HG02588 (cell line): ENCODE measurements at regions not wholly inside any gene's neighbourhood (a gene's known extent, or its start where the extent isn't known, plus 50 kb on each side); places are given as distances from the start of the nearest gene placed in this dataset.

ENCODE experiments used
- ATAC-seq: cut with Tn5 transposase; IDR thresholded peaks from one replicate; pipeline ENCODE4 v1.9.1; 2021; ENCODE audit warnings: mild to moderate bottlenecking, moderate library complexity; ENCODE audit not compliant: unreplicated experiment

- ATAC-seq, result no peak
Observed at GRCh38 chr4:156503119-156503518, 468.5 kb downstream of the PDGFC start.

GRCh38 chr4:156501962-156502361 is 469.6 kb downstream of the PDGFC start:
- no peak for ATAC-seq

GRCh38 chr4:156499684-156500083 is 471.9 kb downstream of the PDGFC start:
- ATAC-seq, result no peak

GRCh38 chr4:156497486-156497885 is 474.1 kb downstream of the PDGFC start:
- no peak for ATAC-seq

GRCh38 chr4:156496797-156497196 is 474.8 kb downstream of the PDGFC start:
- no peak for ATAC-seq

GRCh38 chr4:156495836-156496235 is 475.8 kb downstream of the PDGFC start:
- ATAC-seq, result no peak

- ATAC-seq, result no peak
Observed at GRCh38 chr4:156495091-156495490, 476.5 kb downstream of the PDGFC start.

GRCh38 chr4:156493858-156494257 is 477.7 kb downstream of the PDGFC start:
- no peak for ATAC-seq

GRCh38 chr4:156487107-156487506 is 484.5 kb downstream of the PDGFC start:
- no peak for ATAC-seq

- ATAC-seq, result no peak
Observed at GRCh38 chr4:156481845-156482244, 489.8 kb downstream of the PDGFC start.

GRCh38 chr4:156477636-156478035 is 494.0 kb downstream of the PDGFC start:
- ATAC-seq, result no peak

- no peak for ATAC-seq
Observed at GRCh38 chr4:156476359-156476758, 495.2 kb downstream of the PDGFC start.

- ATAC-seq, result no peak
Observed at GRCh38 chr4:156475322-156475721, 496.3 kb downstream of the PDGFC start.

GRCh38 chr4:156473151-156473550 is 498.4 kb downstream of the PDGFC start:
- ATAC-seq, result no peak

- no peak for ATAC-seq
Observed at GRCh38 chr4:156472624-156473023, 499.0 kb downstream of the PDGFC start.

- no peak for ATAC-seq
Observed at GRCh38 chr4:156459584-156459983, 505.9 kb upstream of the CTSO start.

GRCh38 chr4:156456830-156457229 is 503.2 kb upstream of the CTSO start:
- no peak for ATAC-seq

- no peak for ATAC-seq
Observed at GRCh38 chr4:156443488-156443887, 489.8 kb upstream of the CTSO start.

- ATAC-seq, result no peak
Observed at GRCh38 chr4:156442912-156443311, 489.2 kb upstream of the CTSO start.

GRCh38 chr4:156439576-156440200 is 486.0 kb upstream of the CTSO start:
- no peak for ATAC-seq

- ATAC-seq, result no peak
Observed at GRCh38 chr4:156437666-156438065, 484.0 kb upstream of the CTSO start.

GRCh38 chr4:156422576-156422975 is 468.9 kb upstream of the CTSO start:
- no peak for ATAC-seq

- no peak for ATAC-seq
Observed at GRCh38 chr4:156420623-156421022, 467.0 kb upstream of the CTSO start.
